ENCODE measurements at regions not wholly inside any gene's neighbourhood (a gene's known extent, or its start where the extent isn't known, plus 50 kb on each side); places are given as distances from the start of the nearest gene placed in this dataset.

DNA sequence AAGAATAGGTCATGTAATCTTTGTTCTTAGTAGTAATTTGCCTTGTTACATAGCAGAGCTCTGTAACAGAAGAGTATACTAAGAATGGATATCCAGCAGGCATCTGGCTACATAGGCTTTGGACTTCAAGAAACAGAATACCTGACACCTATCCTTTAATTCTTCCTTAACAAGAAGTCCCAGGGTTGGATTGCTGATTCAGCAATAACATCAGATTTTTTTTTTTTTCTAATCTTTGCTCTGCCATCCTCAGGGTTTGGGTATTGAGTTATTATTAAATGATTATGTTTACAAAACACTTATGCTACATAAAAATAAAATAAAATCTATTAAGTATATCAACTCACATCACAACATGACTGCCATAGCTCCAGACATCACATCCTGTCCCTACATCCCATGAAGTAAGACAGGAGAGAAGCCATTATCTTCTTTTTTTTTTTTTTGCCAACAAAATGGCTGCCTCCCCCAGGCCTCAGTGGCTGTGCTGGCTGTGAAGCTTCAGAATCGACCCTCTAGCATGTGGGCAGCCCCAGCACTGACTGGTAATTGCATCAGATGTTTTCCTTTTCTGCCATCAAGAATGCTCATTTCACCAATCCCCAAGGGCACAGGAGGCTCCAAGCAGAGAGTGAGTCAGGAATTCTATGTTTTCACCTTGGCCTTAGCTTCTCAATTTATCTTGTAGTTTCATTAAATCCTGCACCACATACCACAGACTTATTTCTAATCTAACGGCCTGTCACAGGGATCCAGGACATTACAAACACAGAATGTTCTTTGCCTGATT is 186.2 kb downstream of the DICER1 start:
- no peak for TF ChIP-seq CTCF (IDR thresholded peaks at IDR 0.05)
- Mint-ChIP-seq H3K27ac (no peak overlapping the region), H3K9me3 (no peaks in the 10 kb centered on the region), H3K36me3 (ENCODE audit: low read depth) (no peaks in the 10 kb centered on the region), H3K4me3 (no peak overlapping the region), H3K4me1 (ENCODE audit: low read depth) (no peaks in the 10 kb centered on the region), H3K27me3 (peaks cover 43% of the 10 kb centered on the region)
- H3K9me3 ChIP-seq (ENCODE audit: control insufficient read depth in 1 of 2, insufficient read depth in 1 of 2, low read length in 2 of 2), result no peaks in the 10 kb centered on the region
- H3K27ac ChIP-seq (ENCODE audit: low read depth in 1 of 2, low read length in 2 of 2), result no peak overlapping the region
- no peak overlapping the region for H3K4me3 ChIP-seq (ENCODE audit: low read length)
- peaks cover 0 to 6% of the 10 kb centered on the region in 2 experiments for H3K27me3 ChIP-seq (ENCODE audit: control insufficient read depth in 1 of 2, insufficient read depth in 2 of 2, low read length in 2 of 2)
- H3K36me3 ChIP-seq (ENCODE audit: insufficient read depth, low read length), result no peaks in the 10 kb centered on the region
- intact Hi-C loops (cut with DNase I, micrococcal nuclease), result no loop called here
- ChIA-PET CTCF (no interaction called here), POLR2A (no interaction called here)
- DNase-seq (no peak), ATAC-seq (ENCODE audit: poor library complexity) (no peak)
- H3K4me1 ChIP-seq (ENCODE audit: insufficient read depth, low read length), result no peaks in the 10 kb centered on the region

DNA sequence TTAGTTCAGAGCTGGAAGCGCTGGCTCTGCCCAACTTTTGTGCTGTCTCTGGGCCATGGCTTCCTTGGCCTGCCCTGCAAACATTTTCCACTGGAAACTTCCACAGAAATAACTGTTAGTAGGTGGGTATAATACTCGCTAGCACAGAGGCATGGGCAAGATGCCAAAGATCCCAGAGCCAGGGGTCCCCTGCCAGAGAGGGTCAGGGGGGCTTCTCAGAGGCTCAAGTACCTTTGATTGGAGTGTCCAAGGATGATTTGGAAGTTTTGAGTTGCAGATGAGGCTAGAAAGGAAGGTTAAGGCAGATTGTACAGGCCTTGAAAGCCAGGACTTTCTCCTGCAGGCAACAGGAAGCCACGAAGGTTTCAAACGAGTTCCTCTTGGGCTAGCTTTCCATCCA is 187.6 kb downstream of the DICER1 start:
- ChIA-PET CTCF (no interaction called here), POLR2A (no interaction called here)
- Histone ChIP-seq H3K36me3 (ENCODE audit: insufficient read depth, low read length) (no peaks in the 10 kb centered on the region), H3K27ac (ENCODE audit: low read depth in 1 of 2, low read length in 2 of 2) (no peak overlapping the region), H3K4me1 (ENCODE audit: insufficient read depth, low read length) (no peaks in the 10 kb centered on the region), H3K27me3 (ENCODE audit: control insufficient read depth in 1 of 2, insufficient read depth in 2 of 2, low read length in 2 of 2) (peaks cover 0 to 6% of the 10 kb centered on the region in 2 experiments), H3K4me3 (ENCODE audit: low read length) (no peak overlapping the region), H3K9me3 (ENCODE audit: control insufficient read depth in 1 of 2, insufficient read depth in 1 of 2, low read length in 2 of 2) (no peaks in the 10 kb centered on the region)
- H3K36me3 Mint-ChIP-seq (ENCODE audit: low read depth), result no peaks in the 10 kb centered on the region
- H3K27me3 Mint-ChIP-seq, result peaks cover 47% of the 10 kb centered on the region
- TF ChIP-seq CTCF (IDR thresholded peaks at IDR 0.05), result no peak
- H3K4me3 Mint-ChIP-seq, result no peak overlapping the region
- intact Hi-C loops (cut with DNase I, micrococcal nuclease), result no loop called here
- no peak for DNase-seq
- no peak overlapping the region for H3K27ac Mint-ChIP-seq
- H3K9me3 Mint-ChIP-seq, result no peaks in the 10 kb centered on the region
- no peak for ATAC-seq (ENCODE audit: poor library complexity)
- H3K4me1 Mint-ChIP-seq (ENCODE audit: low read depth), result no peaks in the 10 kb centered on the region

GRCh38 chr14:94966868-94967267 is 190.5 kb downstream of the DICER1 start:
- CTCF ChIA-PET, result no interaction called here
- Mint-ChIP-seq H3K4me3 (no peak overlapping the region), H3K36me3 (ENCODE audit: low read depth) (no peaks in the 10 kb centered on the region), H3K27ac (no peak overlapping the region), H3K27me3 (peaks cover 38% of the 10 kb centered on the region), H3K4me1 (ENCODE audit: low read depth) (no peaks in the 10 kb centered on the region), H3K9me3 (no peaks in the 10 kb centered on the region)
- no peak for TF ChIP-seq CTCF (IDR thresholded peaks at IDR 0.05)
- no peaks in the 10 kb centered on the region for H3K36me3 ChIP-seq (ENCODE audit: insufficient read depth, low read length)
- DNase-seq, result no peak
- H3K27ac ChIP-seq (ENCODE audit: low read depth in 1 of 2, low read length in 2 of 2), result no peak overlapping the region
- H3K27me3 ChIP-seq (ENCODE audit: control insufficient read depth in 1 of 2, insufficient read depth in 2 of 2, low read length in 2 of 2), result peaks cover 0 to 6% of the 10 kb centered on the region in 2 experiments
- H3K4me3 ChIP-seq (ENCODE audit: low read length), result no peak overlapping the region
- H3K9me3 ChIP-seq (ENCODE audit: control insufficient read depth in 1 of 2, insufficient read depth in 1 of 2, low read length in 2 of 2), result no peaks in the 10 kb centered on the region
- ATAC-seq (ENCODE audit: poor library complexity), result no peak
- intact Hi-C loops (cut with DNase I, micrococcal nuclease), result no loop called here
- POLR2A ChIA-PET, result no interaction called here
- H3K4me1 ChIP-seq (ENCODE audit: insufficient read depth, low read length), result no peaks in the 10 kb centered on the region
